Ectodermal cell (in vitro differentiated cells): ENCODE measurements at regions not wholly inside any gene's neighbourhood (a gene's known extent, or its start where the extent isn't known, plus 50 kb on each side); places are given as distances from the start of the nearest gene placed in this dataset.

Experiments
- H3K27ac ChIP-seq: 2 replicates; pipeline ENCODE4 v1.7.0; 2013; ENCODE audit warnings: mild to moderate bottlenecking, low read depth, low read length; ENCODE audit not compliant: insufficient read depth, poor library complexity, severe bottlenecking
- H3K27me3 ChIP-seq: 2 replicates; pipeline ENCODE4 v1.7.0; 2013; ENCODE audit warnings: mild to moderate bottlenecking, low read length; ENCODE audit not compliant: insufficient read depth, control insufficient read depth, poor library complexity, severe bottlenecking
- H3K36me3 ChIP-seq: one replicate; pipeline ENCODE4 v1.7.0; 2013; ENCODE audit warnings: low read length; ENCODE audit not compliant: control insufficient read depth, insufficient read depth
- H3K4me1 ChIP-seq: one replicate; pipeline ENCODE4 v1.7.0; 2013; ENCODE audit warnings: low read length; ENCODE audit not compliant: control insufficient read depth, insufficient read depth
- H3K4me3 ChIP-seq: 2 replicates; pipeline ENCODE4 v1.7.0; 2013; ENCODE audit warnings: low read depth, low read length, control low read depth; ENCODE audit not compliant: insufficient read depth
- H3K9me3 ChIP-seq: 2 replicates; pipeline ENCODE4 v1.7.0; 2013; ENCODE audit warnings: mild to moderate bottlenecking, low read length, moderate library complexity; ENCODE audit not compliant: control insufficient read depth
- WGBS, 2 experiments: methylation state at CpG; one replicate each; pipeline ENCODE4 v1.1.7; 2013; ENCODE audit warnings: missing lambda C conversion rate in 2 of 2; 5-methylcytosine and 5-hydroxymethylcytosine counted together

- Histone ChIP-seq H3K27ac (no peak overlapping the region), H3K4me1 (no peaks in the 10 kb centered on the region), H3K27me3 (no peaks in the 10 kb centered on the region), H3K36me3 (no peaks in the 10 kb centered on the region), H3K4me3 (no peak overlapping the region), H3K9me3 (no peaks in the 10 kb centered on the region)
- 96 to 100% methylated on average over 2 of the region's 2 CpGs for WGBS, 2 experiments
Measured at GRCh38 chr10:4683137-4683536, 142.9 kb upstream of the AKR1E2 start.

GRCh38 chr10:4678951-4679671, 146.9 kb upstream of the AKR1E2 start:
- H3K9me3 ChIP-seq, result no peaks in the 10 kb centered on the region
- H3K27ac ChIP-seq, result no peak overlapping the region
- no peaks in the 10 kb centered on the region for H3K27me3 ChIP-seq
- WGBS, 2 experiments, result 91 to 95% methylated on average over 10 to 11 of the region's 11 CpGs
- H3K36me3 ChIP-seq, result no peaks in the 10 kb centered on the region
- no peak overlapping the region for H3K4me3 ChIP-seq
- no peaks in the 10 kb centered on the region for H3K4me1 ChIP-seq

- no peaks in the 10 kb centered on the region for H3K36me3 ChIP-seq
- WGBS, 2 experiments, result 95 to 96% methylated on average over 11 of the region's 11 CpGs
- H3K9me3 ChIP-seq, result no peaks in the 10 kb centered on the region
- no peak overlapping the region for H3K27ac ChIP-seq
- H3K4me1 ChIP-seq, result no peaks in the 10 kb centered on the region
- no peak overlapping the region for H3K4me3 ChIP-seq
- no peaks in the 10 kb centered on the region for H3K27me3 ChIP-seq
Measured at GRCh38 chr10:4678023-4678950, 147.7 kb upstream of the AKR1E2 start.

- 90% methylated on average over 4 of the region's 5 CpGs for WGBS, 2 experiments
Measured at GRCh38 chr10:4677296-4678021, 148.5 kb upstream of the AKR1E2 start.

DNA sequence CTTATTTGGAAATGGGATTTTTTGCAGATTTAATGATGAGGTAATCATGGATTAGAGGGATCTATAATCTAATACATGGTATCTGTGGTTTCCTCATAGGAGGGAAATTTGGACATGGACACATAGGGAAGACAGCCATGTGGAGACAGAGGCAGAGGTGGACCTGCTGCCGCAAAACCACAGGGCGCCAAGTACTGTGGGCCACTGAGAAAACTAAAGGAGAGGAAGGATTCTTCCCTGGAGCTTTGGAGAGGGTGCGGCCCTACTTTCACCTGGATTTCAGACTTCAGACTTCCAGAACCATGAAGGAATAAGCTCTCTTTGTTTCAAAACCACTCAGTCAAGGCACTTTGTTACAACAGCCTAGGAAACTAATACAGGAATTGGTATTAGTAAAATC, 149.4 kb upstream of the AKR1E2 start:
- H3K27me3 ChIP-seq, result no peaks in the 10 kb centered on the region
- H3K9me3 ChIP-seq, result no peaks in the 10 kb centered on the region
- peaks cover 3% of the 10 kb centered on the region for H3K4me1 ChIP-seq
- no peak overlapping the region for H3K4me3 ChIP-seq
- H3K27ac ChIP-seq, result no peak overlapping the region
- H3K36me3 ChIP-seq, result no peaks in the 10 kb centered on the region
- WGBS, 2 experiments, result 95 to 99% methylated on average over 3 of the region's 3 CpGs

More at GRCh38 chr10:4677296-4678021, 148.5 kb upstream of the AKR1E2 start:
- H3K9me3 ChIP-seq, result no peaks in the 10 kb centered on the region
- no peaks in the 10 kb centered on the region for H3K36me3 ChIP-seq
- no peak overlapping the region for H3K4me3 ChIP-seq
- no peaks in the 10 kb centered on the region for H3K27me3 ChIP-seq
- H3K4me1 ChIP-seq, result no peaks in the 10 kb centered on the region
- H3K27ac ChIP-seq, result no peak overlapping the region

GRCh38 chr10:4675808-4676207, 150.2 kb upstream of the AKR1E2 start:
- no peaks in the 10 kb centered on the region for H3K27me3 ChIP-seq
- no peak overlapping the region for H3K27ac ChIP-seq
- no peaks in the 10 kb centered on the region for H3K9me3 ChIP-seq
- H3K4me3 ChIP-seq, result no peak overlapping the region
- no peaks in the 10 kb centered on the region for H3K36me3 ChIP-seq
- H3K4me1 ChIP-seq, result peaks cover 4% of the 10 kb centered on the region

DNA sequence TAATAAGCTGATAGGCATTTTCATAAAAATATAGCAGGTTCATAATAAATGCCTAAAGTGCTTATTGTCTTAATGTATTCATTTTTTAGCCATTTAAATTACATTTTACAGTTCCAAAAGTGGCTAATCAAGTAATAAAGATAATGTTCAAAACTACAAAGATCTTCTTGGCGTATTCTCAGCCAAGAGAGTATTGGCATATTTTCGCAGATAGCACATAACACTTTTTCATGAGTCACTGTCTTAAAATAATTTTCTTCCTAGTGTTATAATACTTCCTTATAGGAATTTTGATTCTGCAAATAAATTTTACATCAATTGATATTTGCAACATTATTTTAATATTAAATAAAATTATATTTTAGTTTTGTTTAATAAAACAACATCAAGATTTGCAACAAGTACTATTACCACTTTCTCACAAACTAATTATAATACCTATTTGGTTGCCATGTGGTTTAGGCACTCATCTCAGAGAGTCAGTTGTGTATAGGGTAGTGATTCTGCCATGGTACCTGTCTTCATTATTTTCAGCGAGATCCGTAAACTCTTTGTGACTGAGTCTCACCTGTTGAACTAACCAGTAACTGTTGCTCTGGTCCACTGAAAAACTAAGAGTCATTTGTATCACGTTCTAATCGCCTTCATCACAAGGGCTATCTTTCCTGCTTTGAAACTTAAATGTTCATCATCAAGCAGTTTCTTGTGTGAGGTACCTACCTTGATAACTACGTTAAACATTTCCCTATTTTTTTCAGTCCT, 152.5 kb upstream of the AKR1E2 start:
- WGBS, 2 experiments, result 97 to 98% methylated on average over 4 to 6 of the region's 7 CpGs

DNA sequence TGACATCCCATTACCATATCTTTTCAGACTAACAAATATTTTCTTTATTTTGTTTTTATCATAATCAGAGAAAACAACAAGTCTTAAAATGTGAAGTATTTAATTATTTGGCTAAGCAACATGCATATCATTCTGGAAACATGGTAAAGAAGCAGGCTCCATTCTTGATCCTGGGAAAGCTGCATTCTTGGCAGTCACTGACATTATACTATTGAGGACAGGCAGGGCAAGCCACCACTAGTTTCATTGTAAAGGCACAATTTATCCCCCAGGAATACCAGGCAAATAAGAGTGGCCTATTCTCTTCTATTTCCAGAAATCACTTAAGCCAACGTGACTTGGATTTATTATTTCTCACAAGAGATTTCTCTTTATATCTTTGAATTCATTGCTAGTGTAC, 153.8 kb upstream of the AKR1E2 start:
- Histone ChIP-seq H3K9me3 (no peaks in the 10 kb centered on the region), H3K4me1 (peaks cover 4% of the 10 kb centered on the region), H3K36me3 (no peaks in the 10 kb centered on the region), H3K27me3 (no peaks in the 10 kb centered on the region), H3K4me3 (no peak overlapping the region), H3K27ac (no peak overlapping the region)
- WGBS, 2 experiments, result 100% methylated on average over 1 of the region's 1 CpG; no CpG with 5 or more reads in 1 of the 2 experiments

More for the DNA sequence above, 152.5 kb upstream of the AKR1E2 start:
- no peak overlapping the region for H3K4me3 ChIP-seq
- H3K27me3 ChIP-seq, result no peaks in the 10 kb centered on the region
- H3K36me3 ChIP-seq, result no peaks in the 10 kb centered on the region
- no peaks in the 10 kb centered on the region for H3K9me3 ChIP-seq
- peaks cover 4% of the 10 kb centered on the region for H3K4me1 ChIP-seq
- no peak overlapping the region for H3K27ac ChIP-seq

- H3K27me3 ChIP-seq, result no peaks in the 10 kb centered on the region
- H3K9me3 ChIP-seq, result no peaks in the 10 kb centered on the region
- H3K4me1 ChIP-seq, result peaks cover 4% of the 10 kb centered on the region
- WGBS, 2 experiments, result 88 to 89% methylated on average over 8 to 9 of the region's 9 CpGs
- no peak overlapping the region for H3K4me3 ChIP-seq
- no peaks in the 10 kb centered on the region for H3K36me3 ChIP-seq
- no peak overlapping the region for H3K27ac ChIP-seq
Measured at GRCh38 chr10:4671451-4672145, 154.4 kb upstream of the AKR1E2 start.
